Neural progenitor cell (in vitro differentiated cells): ENCODE measurements at regions not wholly inside any gene's neighbourhood (a gene's known extent, or its start where the extent isn't known, plus 50 kb on each side); places are given as distances from the start of the nearest gene placed in this dataset.

Source experiments
- CTCF ChIP-seq: fragments of 200-600 bp; sonication (generic); IDR thresholded peaks from 2 replicates; pipeline ENCODE4 v1.5.1; 2017; ENCODE audit warnings: antibody characterized with exemption, mild to moderate bottlenecking
- EZH2 ChIP-seq: fragments of 200-600 bp; sonication (generic); IDR thresholded peaks from 2 replicates; pipeline ENCODE4 v1.6.1; 2017; ENCODE audit warnings: antibody characterized with exemption, mild to moderate bottlenecking, moderate library complexity
- EZH2phosphoT487 ChIP-seq: fragments of 200-600 bp; sonication (generic); IDR thresholded peaks from 2 replicates; pipeline ENCODE4 v1.6.1; 2017; ENCODE audit warnings: antibody characterized with exemption

GRCh38 chr12:90659060-90659459 is 295.9 kb downstream of the CCER1 start:
- TF ChIP-seq CTCF = no peak
- no peak for TF ChIP-seq EZH2phosphoT487
- TF ChIP-seq EZH2 = no peak
